Hepatocyte (in vitro differentiated cells): ENCODE measurements at regions not wholly inside any gene's neighbourhood (a gene's known extent, or its start where the extent isn't known, plus 50 kb on each side); places are given as distances from the start of the nearest gene placed in this dataset.

Experiments used
- DNase-seq: peaks from one replicate; pipeline ENCODE4 v3.0.0-alpha.2; 2016; ENCODE audit warnings: low spot score
- H2AFZ ChIP-seq: fragments of 200-600 bp; sonication (generic); 2 replicates; pipeline ENCODE4 v1.6.0; 2016; ENCODE audit warnings: antibody characterized with exemption, mild to moderate bottlenecking
- H3K27ac ChIP-seq: fragments of 200-600 bp; sonication (generic); 2 replicates; pipeline ENCODE4 v1.5.1; 2016; ENCODE audit warnings: mild to moderate bottlenecking
- H3K27me3 ChIP-seq: fragments of 200-600 bp; sonication (generic); 2 replicates; pipeline ENCODE4 v1.6.1; 2016
- H3K36me3 ChIP-seq: fragments of 200-600 bp; sonication (generic); replicated peaks from 2 replicates; pipeline ENCODE4 v1.5.1; 2016; ENCODE audit warnings: low read depth; ENCODE audit not compliant: insufficient read depth
- H3K4me1 ChIP-seq: fragments of 200-600 bp; sonication (generic); 2 replicates; pipeline ENCODE4 v1.5.1; 2016; ENCODE audit warnings: mild to moderate bottlenecking, moderate library complexity; ENCODE audit not compliant: insufficient read depth
- H3K4me2 ChIP-seq: fragments of 200-600 bp; sonication (generic); 2 replicates; pipeline ENCODE4 v1.6.0; 2016
- H3K4me3 ChIP-seq: fragments of 200-600 bp; sonication (generic); 2 replicates; pipeline ENCODE4 v1.5.1; 2016; ENCODE audit warnings: mild to moderate bottlenecking
- H3K79me2 ChIP-seq: fragments of 200-600 bp; sonication (generic); 2 replicates; pipeline ENCODE4 v1.6.0; 2017; ENCODE audit warnings: mild to moderate bottlenecking
- H3K9me2 ChIP-seq: fragments of 200-600 bp; sonication (generic); replicated peaks from 2 replicates; pipeline ENCODE4 v1.6.0; 2017; ENCODE audit warnings: mild to moderate bottlenecking; ENCODE audit not compliant: insufficient read depth
- H3K9me3 ChIP-seq: fragments of 200-600 bp; sonication (generic); 2 replicates; pipeline ENCODE4 v1.5.1; 2016; ENCODE audit warnings: low read depth, mild to moderate bottlenecking
- H4K20me1 ChIP-seq: fragments of 200-600 bp; sonication (generic); 2 replicates; pipeline ENCODE4 v1.6.0; 2016; ENCODE audit warnings: mild to moderate bottlenecking; ENCODE audit not compliant: insufficient read depth, poor library complexity, severe bottlenecking
- CTCF ChIP-seq: fragments of 200-600 bp; sonication (generic); IDR thresholded peaks from 2 replicates; pipeline ENCODE4 v1.5.1; 2016; ENCODE audit warnings: antibody characterized with exemption, mild to moderate bottlenecking; ENCODE audit not compliant: poor library complexity
- EZH2 ChIP-seq: fragments of 200-600 bp; sonication (generic); IDR thresholded peaks from 2 replicates; pipeline ENCODE4 v1.6.1; 2016; ENCODE audit warnings: antibody characterized with exemption, mild to moderate bottlenecking, borderline replicate concordance
- EZH2phosphoT487 ChIP-seq: fragments of 200-600 bp; sonication (generic); IDR thresholded peaks from one replicate; pipeline ENCODE4 v1.6.1; 2018; ENCODE audit warnings: antibody characterized with exemption, mild to moderate bottlenecking, low read depth, moderate library complexity; ENCODE audit not compliant: unreplicated experiment, severe bottlenecking
- WGBS: methylation state at CpG from one replicate; pipeline ENCODE4 v1.1.6; 2016; ENCODE audit warnings: low lambda C conversion rate; ENCODE audit errors: missing lambda C conversion rate; 5-methylcytosine and 5-hydroxymethylcytosine counted together

- Histone ChIP-seq H3K9me2 (no peaks in the 10 kb centered on the region), H3K27me3 (no peaks in the 10 kb centered on the region), H3K27ac (no peak overlapping the region), H3K4me2 (no peak overlapping the region), H4K20me1 (no peaks in the 10 kb centered on the region), H3K9me3 (no peaks in the 10 kb centered on the region), H3K79me2 (no peaks in the 10 kb centered on the region), H2AFZ (no peak overlapping the region), H3K36me3 (no peaks in the 10 kb centered on the region), H3K4me3 (no peak overlapping the region), H3K4me1 (no peaks in the 10 kb centered on the region)
- DNase-seq: no peak
- WGBS: 83% methylated on average over 2 of the region's 2 CpGs
- TF ChIP-seq CTCF: no peak
- TF ChIP-seq EZH2: no peak
- no peak for TF ChIP-seq EZH2phosphoT487
Observed at GRCh38 chr19:28530406-28531035, 682.4 kb downstream of the UQCRFS1 start.

- no peak for DNase-seq
- Histone ChIP-seq H3K36me3 (no peaks in the 10 kb centered on the region), H3K4me2 (no peak overlapping the region), H3K27ac (no peak overlapping the region), H3K9me2 (no peaks in the 10 kb centered on the region), H3K27me3 (no peaks in the 10 kb centered on the region), H4K20me1 (no peaks in the 10 kb centered on the region), H3K9me3 (no peaks in the 10 kb centered on the region), H3K4me1 (no peaks in the 10 kb centered on the region), H3K79me2 (no peaks in the 10 kb centered on the region), H2AFZ (no peak overlapping the region), H3K4me3 (no peak overlapping the region)
- 64% methylated on average over 2 of the region's 2 CpGs for WGBS
- TF ChIP-seq CTCF: no peak
- no peak for TF ChIP-seq EZH2
- no peak for TF ChIP-seq EZH2phosphoT487
Observed at GRCh38 chr19:28526038-28526437, 686.9 kb downstream of the UQCRFS1 start.

- no peaks in the 10 kb centered on the region for H3K79me2 ChIP-seq
- no peak overlapping the region for H3K27ac ChIP-seq
- no peak overlapping the region for H3K4me2 ChIP-seq
- no peaks in the 10 kb centered on the region for H4K20me1 ChIP-seq
- DNase-seq: no peak
- no peaks in the 10 kb centered on the region for H3K9me3 ChIP-seq
- no peak overlapping the region for H3K4me3 ChIP-seq
- no peaks in the 10 kb centered on the region for H3K4me1 ChIP-seq
- H2AFZ ChIP-seq: no peak overlapping the region
- H3K36me3 ChIP-seq: no peaks in the 10 kb centered on the region
- no peaks in the 10 kb centered on the region for H3K27me3 ChIP-seq
- 73% methylated on average over 4 of the region's 4 CpGs for WGBS
- H3K9me2 ChIP-seq: no peaks in the 10 kb centered on the region
- TF ChIP-seq CTCF: no peak
- TF ChIP-seq EZH2phosphoT487: no peak
- TF ChIP-seq EZH2: no peak
Observed at GRCh38 chr19:28523619-28524018, 689.3 kb downstream of the UQCRFS1 start.

- 88% methylated on average over 8 of the region's 8 CpGs for WGBS
- Histone ChIP-seq H3K36me3 (no peaks in the 10 kb centered on the region), H3K9me3 (no peaks in the 10 kb centered on the region), H3K79me2 (no peaks in the 10 kb centered on the region), H4K20me1 (no peaks in the 10 kb centered on the region), H3K27me3 (no peaks in the 10 kb centered on the region), H3K4me2 (no peak overlapping the region), H3K9me2 (no peaks in the 10 kb centered on the region), H3K27ac (no peak overlapping the region), H3K4me3 (no peak overlapping the region), H2AFZ (no peak overlapping the region), H3K4me1 (no peaks in the 10 kb centered on the region)
- DNase-seq: no peak
- TF ChIP-seq CTCF (no peak), EZH2phosphoT487 (no peak), EZH2 (no peak)
Observed at GRCh38 chr19:28522545-28522922, 690.4 kb downstream of the UQCRFS1 start.
